ENCODE measurements at regions not wholly inside any gene's neighbourhood (a gene's known extent, or its start where the extent isn't known, plus 50 kb on each side); places are given as distances from the start of the nearest gene placed in this dataset.
A peak's percentile ranks its signal among the peaks of the same experiment; 100 is the strongest.
"Not testable (repeated sequence)": the region's sequence is repeated elsewhere in the genome, so short reads cannot be mapped to it uniquely, and the experiment has no call there.

DNA sequence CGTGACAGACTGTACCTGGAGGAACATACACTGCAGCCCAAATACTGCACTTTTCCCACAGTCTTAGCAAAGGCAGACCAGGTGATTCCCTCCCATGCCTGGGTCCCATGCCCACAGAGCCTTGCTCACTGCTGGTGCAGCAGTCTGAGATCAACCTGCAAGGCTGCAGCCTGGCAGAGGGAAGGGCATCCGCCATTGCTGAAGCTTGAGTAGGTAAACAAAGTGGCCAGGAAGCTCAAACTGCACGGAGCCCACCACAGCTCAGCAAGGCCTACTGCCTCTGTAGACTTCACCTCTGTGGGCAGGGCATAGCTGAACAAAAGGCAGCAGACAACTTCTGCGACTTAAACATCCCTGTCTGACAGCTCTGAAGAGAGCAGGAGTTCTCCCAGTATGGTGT, 597.8 kb upstream of the MBL2 start:
- TF ChIP-seq, protein P1, sequence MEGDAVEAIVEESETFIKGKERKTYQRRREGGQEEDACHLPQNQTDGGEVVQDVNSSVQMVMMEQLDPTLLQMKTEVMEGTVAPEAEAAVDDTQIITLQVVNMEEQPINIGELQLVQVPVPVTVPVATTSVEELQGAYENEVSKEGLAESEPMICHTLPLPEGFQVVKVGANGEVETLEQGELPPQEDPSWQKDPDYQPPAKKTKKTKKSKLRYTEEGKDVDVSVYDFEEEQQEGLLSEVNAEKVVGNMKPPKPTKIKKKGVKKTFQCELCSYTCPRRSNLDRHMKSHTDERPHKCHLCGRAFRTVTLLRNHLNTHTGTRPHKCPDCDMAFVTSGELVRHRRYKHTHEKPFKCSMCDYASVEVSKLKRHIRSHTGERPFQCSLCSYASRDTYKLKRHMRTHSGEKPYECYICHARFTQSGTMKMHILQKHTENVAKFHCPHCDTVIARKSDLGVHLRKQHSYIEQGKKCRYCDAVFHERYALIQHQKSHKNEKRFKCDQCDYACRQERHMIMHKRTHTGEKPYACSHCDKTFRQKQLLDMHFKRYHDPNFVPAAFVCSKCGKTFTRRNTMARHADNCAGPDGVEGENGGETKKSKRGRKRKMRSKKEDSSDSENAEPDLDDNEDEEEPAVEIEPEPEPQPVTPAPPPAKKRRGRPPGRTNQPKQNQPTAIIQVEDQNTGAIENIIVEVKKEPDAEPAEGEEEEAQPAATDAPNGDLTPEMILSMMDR (conservative IDR thresholded peaks at IDR 0.05), result no peak
- no peaks in the 10 kb centered on the region for H3K4me1 Mint-ChIP-seq
- H3K36me3 Mint-ChIP-seq (ENCODE audit: low read depth), result peaks cover 5% of the 10 kb centered on the region
- H3K4me3 Mint-ChIP-seq, result no peak overlapping the region
- no peak for DNase-seq (ENCODE audit: low read depth, low spot score)
- H3K9me3 Mint-ChIP-seq, result peaks cover 5% of the 10 kb centered on the region
- no peak overlapping the region for H3K27ac Mint-ChIP-seq (ENCODE audit: unreplicated experiment)
- H3K27me3 Mint-ChIP-seq (ENCODE audit: low read depth), result no peaks in the 10 kb centered on the region

DNA sequence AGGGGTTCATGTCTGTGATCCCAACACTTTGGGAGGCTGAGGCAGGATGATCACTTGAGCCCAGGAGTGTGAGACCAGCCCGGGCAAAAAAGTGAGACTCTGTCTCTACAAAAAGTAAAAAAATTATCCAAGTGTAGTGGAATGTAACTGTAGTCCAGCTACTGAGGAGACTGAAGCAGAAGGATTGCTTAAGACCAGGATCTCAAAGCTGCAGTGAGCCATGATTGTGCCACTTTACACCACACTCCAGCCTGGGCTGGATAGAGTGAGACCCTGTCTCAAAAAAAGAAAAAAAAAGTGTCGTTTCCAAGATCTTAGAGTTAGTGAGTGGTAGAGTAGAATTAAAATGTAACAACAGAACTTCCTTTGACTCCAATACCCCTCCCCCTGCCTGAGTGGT, 589.4 kb upstream of the MBL2 start:
- Mint-ChIP-seq H3K9me3 (peaks cover 3% of the 10 kb centered on the region), H3K4me3 (no peak overlapping the region), H3K36me3 (ENCODE audit: low read depth) (no peaks in the 10 kb centered on the region), H3K27ac (ENCODE audit: unreplicated experiment) (no peak overlapping the region), H3K27me3 (ENCODE audit: low read depth) (no peaks in the 10 kb centered on the region), H3K4me1 (no peaks in the 10 kb centered on the region)
- TF ChIP-seq, protein P1 (conservative IDR thresholded peaks at IDR 0.05), result no peak
- no peak for DNase-seq (ENCODE audit: low read depth, low spot score)

DNA sequence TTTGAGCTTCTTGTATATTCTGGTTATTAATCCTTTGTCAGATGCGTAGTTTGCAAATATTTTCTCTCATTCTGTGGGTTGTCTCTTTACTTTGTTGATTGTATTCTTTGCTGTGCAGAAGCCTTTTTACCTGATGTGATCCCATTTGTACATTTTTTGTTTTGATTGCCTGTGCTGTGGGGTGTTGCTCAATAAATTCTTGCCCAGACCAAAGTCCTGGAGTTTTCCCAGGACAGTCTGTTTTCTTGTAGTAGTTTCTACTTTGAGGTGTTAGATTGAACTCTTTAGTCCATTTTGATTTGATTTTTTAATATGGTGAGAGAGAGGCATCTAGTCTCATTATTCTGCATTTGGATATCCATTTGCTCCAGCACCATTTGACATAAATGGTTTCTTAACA, 588.7 kb upstream of the MBL2 start:
- no peaks in the 10 kb centered on the region for H3K4me1 Mint-ChIP-seq
- no peaks in the 10 kb centered on the region for H3K36me3 Mint-ChIP-seq (ENCODE audit: low read depth)
- H3K9me3 Mint-ChIP-seq, result peaks cover 3% of the 10 kb centered on the region
- DNase-seq (ENCODE audit: low read depth, low spot score), result no peak
- no peaks in the 10 kb centered on the region for H3K27me3 Mint-ChIP-seq (ENCODE audit: low read depth)
- no peak overlapping the region for H3K4me3 Mint-ChIP-seq
- H3K27ac Mint-ChIP-seq (ENCODE audit: unreplicated experiment), result no peak overlapping the region
- TF ChIP-seq, protein P1 (conservative IDR thresholded peaks at IDR 0.05), result no peak

DNA sequence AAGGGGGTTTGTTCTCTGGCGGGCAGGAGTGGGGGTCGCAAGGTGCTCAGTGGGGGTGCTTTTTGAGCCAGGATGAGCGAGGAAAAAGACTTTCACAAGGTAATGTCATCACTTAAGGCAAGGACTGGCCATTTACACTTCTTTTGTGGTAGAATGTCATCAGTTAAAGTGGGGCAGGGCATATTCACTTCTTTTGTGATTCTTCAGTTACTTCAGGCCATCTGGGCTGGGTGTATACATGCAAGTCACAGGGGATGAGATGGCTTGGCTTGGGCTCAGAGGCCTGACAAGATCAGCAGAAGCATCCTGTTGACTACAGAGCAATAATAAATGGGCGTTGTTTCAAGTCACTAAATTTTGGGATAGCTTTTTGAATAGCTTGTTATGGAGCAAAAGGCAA, 586.4 kb upstream of the MBL2 start:
- H3K27me3 Mint-ChIP-seq (ENCODE audit: low read depth); H3K4me1 Mint-ChIP-seq; H3K36me3 Mint-ChIP-seq (ENCODE audit: low read depth); DNase-seq (ENCODE audit: low read depth, low spot score); H3K9me3 Mint-ChIP-seq; H3K4me3 Mint-ChIP-seq: not testable (repeated sequence)
- peak overlapping the region; percentile 71 for H3K27ac Mint-ChIP-seq (ENCODE audit: unreplicated experiment)

DNA sequence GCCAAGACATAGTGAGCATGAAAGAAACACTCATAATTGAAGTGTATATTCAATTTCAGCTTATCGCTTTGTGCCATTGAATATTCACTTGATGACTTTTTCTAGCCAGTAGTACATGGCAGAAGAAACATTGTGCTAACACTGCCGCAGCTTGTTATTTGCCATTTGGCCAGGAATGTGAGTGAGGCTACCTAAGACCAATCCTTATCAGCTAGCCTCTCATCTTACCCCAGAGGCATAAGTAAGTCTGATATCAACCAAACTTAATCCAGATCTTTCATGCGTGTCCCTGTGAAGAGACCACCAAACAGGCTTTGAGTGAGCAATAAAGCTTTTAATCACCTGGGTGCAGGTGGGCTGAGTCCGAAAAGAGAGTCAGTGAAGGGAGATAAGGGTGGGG, 586.0 kb upstream of the MBL2 start:
- peak overlapping the region; percentile 71 for H3K27ac Mint-ChIP-seq (ENCODE audit: unreplicated experiment)
- H3K27me3 Mint-ChIP-seq (ENCODE audit: low read depth), result no peaks in the 10 kb centered on the region
- no peaks in the 10 kb centered on the region for H3K4me1 Mint-ChIP-seq
- TF ChIP-seq, protein P1 (conservative IDR thresholded peaks at IDR 0.05), result no peak
- no peaks in the 10 kb centered on the region for H3K36me3 Mint-ChIP-seq (ENCODE audit: low read depth)
- no peak for DNase-seq (ENCODE audit: low read depth, low spot score)
- peaks cover 5% of the 10 kb centered on the region for H3K9me3 Mint-ChIP-seq
- no peak overlapping the region for H3K4me3 Mint-ChIP-seq

DNA sequence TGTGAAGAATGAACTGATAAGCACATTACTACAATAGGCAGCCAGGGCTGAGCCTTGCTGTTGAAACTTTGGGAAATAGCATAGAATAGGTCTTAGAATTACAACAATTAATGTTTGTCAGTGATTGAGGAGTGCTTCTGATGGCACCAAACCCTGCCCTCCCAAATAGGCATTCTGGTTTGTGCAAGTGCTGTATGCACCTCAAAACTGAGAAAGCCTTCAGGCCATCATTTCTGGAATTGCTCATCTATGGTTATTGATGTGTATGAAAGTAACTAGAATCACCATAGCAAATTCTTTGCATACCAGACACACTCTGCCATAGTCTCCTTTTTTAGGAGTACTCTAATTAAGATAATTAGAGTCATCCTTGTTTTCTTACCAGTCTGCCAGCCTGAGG, 585.0 kb upstream of the MBL2 start:
- no peak overlapping the region for H3K27ac Mint-ChIP-seq (ENCODE audit: unreplicated experiment)
- no peaks in the 10 kb centered on the region for H3K27me3 Mint-ChIP-seq (ENCODE audit: low read depth)
- H3K36me3 Mint-ChIP-seq (ENCODE audit: low read depth), result no peaks in the 10 kb centered on the region
- no peak for DNase-seq (ENCODE audit: low read depth, low spot score)
- no peak overlapping the region for H3K4me3 Mint-ChIP-seq
- no peaks in the 10 kb centered on the region for H3K4me1 Mint-ChIP-seq
- peaks cover 5% of the 10 kb centered on the region for H3K9me3 Mint-ChIP-seq
- TF ChIP-seq, protein P1 (conservative IDR thresholded peaks at IDR 0.05), result no peak

Measured in neural crest cell (in vitro differentiated cells).